ENCODE measurements at regions not wholly inside any gene's neighbourhood (a gene's known extent, or its start where the extent isn't known, plus 50 kb on each side); places are given as distances from the start of the nearest gene placed in this dataset.
"Not testable (repeated sequence)": the region's sequence is repeated elsewhere in the genome, so short reads cannot be mapped to it uniquely, and the experiment has no call there.

DNA sequence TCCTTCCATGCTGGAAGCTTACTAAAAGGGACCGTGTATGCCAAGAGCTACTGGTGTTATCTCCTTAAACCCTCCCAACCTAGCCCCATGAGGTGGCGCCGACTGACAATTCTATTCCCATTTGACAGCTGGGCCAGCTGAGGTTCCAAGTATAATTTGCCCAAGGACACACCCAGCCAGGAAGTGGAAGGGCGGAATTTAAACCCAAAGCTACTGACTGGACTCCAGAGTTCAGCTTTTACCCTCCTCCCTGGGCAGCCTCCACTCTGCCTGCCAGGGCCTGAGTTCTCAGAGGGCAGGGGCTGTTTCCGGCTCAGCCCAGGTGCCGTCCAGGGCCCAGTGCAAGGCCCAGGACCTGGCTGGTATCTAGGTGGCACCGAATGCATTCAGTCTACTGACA lies 71.8 kb downstream of the C9orf50 start:
- peak overlapping the region; percentile 76 for H3K4me3 ChIP-seq

DNA sequence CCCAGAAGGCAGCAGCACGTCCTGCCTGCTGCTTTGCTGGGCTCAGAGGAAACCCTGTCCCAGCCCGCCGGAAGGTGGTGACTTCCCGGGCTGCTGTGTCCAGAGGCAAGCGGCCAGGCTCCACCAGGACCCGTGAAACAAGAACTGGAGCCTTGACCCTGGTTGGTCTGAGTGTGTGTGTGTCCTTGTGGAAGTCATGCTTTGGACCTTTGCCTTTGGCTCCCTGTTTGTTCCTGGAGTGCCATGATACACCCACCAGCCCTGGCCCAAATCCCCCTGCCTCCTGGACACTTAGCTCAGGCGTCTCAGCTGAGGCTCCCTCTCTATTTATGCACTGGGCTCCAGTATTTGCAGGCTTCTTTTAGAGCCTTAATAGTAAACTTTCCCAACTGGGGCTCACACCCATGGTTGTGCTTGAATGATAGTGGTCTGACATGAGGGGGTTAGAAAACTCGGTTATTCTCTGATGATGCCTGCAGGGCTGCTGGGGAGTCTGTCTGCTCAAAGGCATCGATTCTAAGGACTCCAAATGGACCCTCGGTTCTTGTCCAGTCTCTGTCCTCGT lies 72.2 kb downstream of the C9orf50 start:
- ATAC-seq (ENCODE audit: insufficient number of reproducible peaks, low FRiP score, low read depth), result no peak
- peak overlapping the region; percentile 88 to 89 for H3K27ac ChIP-seq
- no peaks in the 10 kb centered on the region for H3K27me3 ChIP-seq (replicated peaks; ENCODE audit: insufficient read depth)
- no peaks in the 10 kb centered on the region for H3K9me3 ChIP-seq
- H3K4me3 ChIP-seq, result no peak overlapping the region
- DNase-seq (ENCODE audit: low spot score), result peak; percentile 48
- peaks cover 12 to 31% of the 10 kb centered on the region in 2 donors for H3K4me1 ChIP-seq (ENCODE audit: control insufficient read depth in 1 of 2, low read depth in 2 of 2)
- TF ChIP-seq, protein P1, sequence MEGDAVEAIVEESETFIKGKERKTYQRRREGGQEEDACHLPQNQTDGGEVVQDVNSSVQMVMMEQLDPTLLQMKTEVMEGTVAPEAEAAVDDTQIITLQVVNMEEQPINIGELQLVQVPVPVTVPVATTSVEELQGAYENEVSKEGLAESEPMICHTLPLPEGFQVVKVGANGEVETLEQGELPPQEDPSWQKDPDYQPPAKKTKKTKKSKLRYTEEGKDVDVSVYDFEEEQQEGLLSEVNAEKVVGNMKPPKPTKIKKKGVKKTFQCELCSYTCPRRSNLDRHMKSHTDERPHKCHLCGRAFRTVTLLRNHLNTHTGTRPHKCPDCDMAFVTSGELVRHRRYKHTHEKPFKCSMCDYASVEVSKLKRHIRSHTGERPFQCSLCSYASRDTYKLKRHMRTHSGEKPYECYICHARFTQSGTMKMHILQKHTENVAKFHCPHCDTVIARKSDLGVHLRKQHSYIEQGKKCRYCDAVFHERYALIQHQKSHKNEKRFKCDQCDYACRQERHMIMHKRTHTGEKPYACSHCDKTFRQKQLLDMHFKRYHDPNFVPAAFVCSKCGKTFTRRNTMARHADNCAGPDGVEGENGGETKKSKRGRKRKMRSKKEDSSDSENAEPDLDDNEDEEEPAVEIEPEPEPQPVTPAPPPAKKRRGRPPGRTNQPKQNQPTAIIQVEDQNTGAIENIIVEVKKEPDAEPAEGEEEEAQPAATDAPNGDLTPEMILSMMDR (IDR thresholded peaks at IDR 0.05), result peak; percentile 8
- H3K36me3 ChIP-seq, result no peaks in the 10 kb centered on the region

More for the DNA sequence above, 71.8 kb downstream of the C9orf50 start:
- TF ChIP-seq, protein P1 (IDR thresholded peaks at IDR 0.05), result no peak
- ATAC-seq (ENCODE audit: insufficient number of reproducible peaks, low FRiP score, low read depth) (no peak), DNase-seq (ENCODE audit: low spot score) (no peak)
- peaks cover 12 to 31% of the 10 kb centered on the region in 2 donors for H3K4me1 ChIP-seq (ENCODE audit: control insufficient read depth in 1 of 2, low read depth in 2 of 2)
- H3K27ac ChIP-seq, result peak overlapping the region; percentile 88 to 89
- H3K9me3 ChIP-seq, result no peaks in the 10 kb centered on the region
- no peaks in the 10 kb centered on the region for H3K27me3 ChIP-seq (replicated peaks; ENCODE audit: insufficient read depth)
- no peaks in the 10 kb centered on the region for H3K36me3 ChIP-seq

DNA sequence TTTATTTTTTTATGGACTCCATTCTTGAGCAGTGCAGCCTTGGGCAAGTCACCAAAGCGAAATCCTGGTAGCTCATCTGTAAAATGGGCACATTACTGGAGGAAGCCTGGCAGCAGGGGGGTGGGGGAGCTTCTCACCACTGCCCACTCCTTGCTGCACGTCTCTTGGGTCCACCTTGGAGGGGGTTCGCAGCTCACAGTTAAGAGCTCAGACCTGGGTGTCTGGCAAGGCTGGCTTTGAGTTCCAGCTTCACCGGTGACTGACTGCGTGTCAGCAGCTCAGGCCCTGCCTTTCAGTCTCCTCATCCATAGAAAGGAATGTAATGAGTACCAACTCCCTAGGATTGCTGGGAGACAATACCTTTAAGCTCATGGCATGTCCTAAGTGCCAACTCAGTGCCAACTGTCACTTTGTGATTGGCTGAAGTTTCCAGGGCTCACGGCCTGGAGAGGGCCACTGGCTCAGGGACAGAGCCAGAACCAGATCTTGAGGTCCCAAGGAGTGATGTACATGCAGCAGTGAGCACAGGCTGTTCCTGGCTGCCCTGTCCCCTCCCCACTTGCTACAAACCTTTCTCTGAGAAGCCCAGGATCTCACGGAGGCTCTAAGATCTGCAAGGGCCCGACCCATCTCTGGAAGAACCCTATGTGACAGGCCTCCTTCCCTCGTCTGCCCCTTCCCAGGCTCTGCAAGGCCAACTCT lies 72.9 kb downstream of the C9orf50 start:
- ATAC-seq (ENCODE audit: insufficient number of reproducible peaks, low FRiP score, low read depth) (no peak), DNase-seq (ENCODE audit: low spot score) (no peak)
- H3K4me3 ChIP-seq, result no peak overlapping the region
- peak overlapping the region; percentile 88 to 89 for H3K27ac ChIP-seq
- peaks cover 12 to 31% of the 10 kb centered on the region in 2 donors for H3K4me1 ChIP-seq (ENCODE audit: control insufficient read depth in 1 of 2, low read depth in 2 of 2)
- H3K36me3 ChIP-seq, result no peaks in the 10 kb centered on the region
- H3K9me3 ChIP-seq, result no peaks in the 10 kb centered on the region
- no peaks in the 10 kb centered on the region for H3K27me3 ChIP-seq (replicated peaks; ENCODE audit: insufficient read depth)
- TF ChIP-seq, protein P1 (IDR thresholded peaks at IDR 0.05), result no peak

DNA sequence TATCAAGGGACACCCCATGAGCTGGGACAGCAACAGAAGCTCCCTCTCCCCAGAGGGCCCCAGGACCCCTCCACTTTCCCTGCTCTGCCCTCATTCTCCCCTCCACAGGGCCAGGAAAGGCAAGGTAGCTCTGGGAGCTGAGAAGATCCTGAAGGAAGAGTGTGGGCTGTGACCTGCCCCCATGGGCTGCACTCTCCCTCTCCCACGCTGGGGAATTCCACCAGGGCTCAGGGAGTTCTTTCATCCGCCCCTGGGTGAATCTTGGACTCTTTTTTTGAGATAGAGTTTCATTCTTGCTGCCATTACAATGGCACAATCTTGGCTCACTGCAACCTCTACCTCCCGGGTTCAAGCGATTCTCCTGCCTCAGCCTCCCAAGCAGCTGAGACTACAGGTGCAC lies 73.8 kb downstream of the C9orf50 start:
- TF ChIP-seq, protein P1 (IDR thresholded peaks at IDR 0.05), result no peak
- Histone ChIP-seq H3K27ac (no peak overlapping the region), H3K36me3 (no peaks in the 10 kb centered on the region), H3K4me1 (ENCODE audit: control insufficient read depth in 1 of 2, low read depth in 2 of 2) (peaks cover 12 to 31% of the 10 kb centered on the region in 2 donors), H3K9me3 (no peaks in the 10 kb centered on the region), H3K27me3 (replicated peaks; ENCODE audit: insufficient read depth) (no peaks in the 10 kb centered on the region), H3K4me3 (no peak overlapping the region)
- DNase-seq (ENCODE audit: low spot score) (no peak), ATAC-seq (ENCODE audit: insufficient number of reproducible peaks, low FRiP score, low read depth) (no peak)

DNA sequence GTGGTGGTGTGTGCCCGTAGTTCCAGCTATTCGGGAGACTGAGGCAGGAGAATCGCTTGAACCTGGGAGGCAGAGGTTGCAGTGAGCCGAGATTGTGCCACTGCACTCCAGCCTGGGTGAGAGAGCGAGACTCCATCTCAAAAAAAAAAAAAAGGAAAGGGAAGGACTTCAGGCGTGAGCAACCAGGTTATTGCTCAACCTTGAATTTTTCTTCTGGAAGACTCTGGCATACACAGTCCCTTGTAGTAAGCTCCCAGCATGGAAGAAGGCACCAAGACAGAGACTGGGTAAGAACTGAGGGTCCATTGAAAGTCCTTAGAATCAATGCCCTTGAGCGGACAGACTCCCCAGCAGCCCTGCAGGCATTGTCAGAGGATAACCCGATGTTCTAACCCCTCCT lies 75.0 kb downstream of the C9orf50 start:
- H3K4me1 ChIP-seq (ENCODE audit: control insufficient read depth in 1 of 2, low read depth in 2 of 2), result peaks cover 12 to 31% of the 10 kb centered on the region in 2 donors
- H3K4me3 ChIP-seq; H3K36me3 ChIP-seq; H3K9me3 ChIP-seq; H3K27me3 ChIP-seq (replicated peaks; ENCODE audit: insufficient read depth); DNase-seq (ENCODE audit: low spot score); H3K27ac ChIP-seq; ATAC-seq (ENCODE audit: insufficient number of reproducible peaks, low FRiP score, low read depth): not testable (repeated sequence)
